ENCODE measurements at regions not wholly inside any gene's neighbourhood (a gene's known extent, or its start where the extent isn't known, plus 50 kb on each side); places are given as distances from the start of the nearest gene placed in this dataset.
"Not testable (repeated sequence)": the region's sequence is repeated elsewhere in the genome, so short reads cannot be mapped to it uniquely, and the experiment has no call there.

DNA sequence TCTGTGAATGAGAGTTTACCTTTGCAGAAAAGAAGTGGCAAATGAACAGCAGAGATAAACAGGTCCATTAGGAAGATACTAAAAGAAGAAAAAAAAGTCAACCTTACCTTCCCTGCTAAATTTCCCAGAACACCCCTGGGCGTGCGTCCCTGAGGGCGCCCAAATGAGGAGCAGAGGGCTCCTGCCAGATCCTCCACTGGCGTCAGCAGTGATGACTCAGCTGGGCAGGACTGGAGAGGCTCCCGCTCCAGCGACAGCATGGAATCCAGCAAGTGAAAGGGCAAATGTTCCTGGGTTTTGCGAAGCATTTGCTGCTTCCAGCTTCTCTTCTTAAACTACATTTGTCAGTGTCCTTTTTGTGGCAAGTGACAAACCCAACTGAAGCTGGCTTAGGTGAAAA lies 314.4 kb downstream of the ADGRD1 start:
- H3K36me3 Mint-ChIP-seq; H3K4me3 Mint-ChIP-seq; H3K27me3 Mint-ChIP-seq; H3K4me1 Mint-ChIP-seq (ENCODE audit: low read depth); DNase-seq; H3K9me3 Mint-ChIP-seq; POLR2A ChIA-PET; CTCF ChIA-PET; H3K27ac Mint-ChIP-seq: not testable (repeated sequence)
- intact Hi-C loops (cut with micrococcal nuclease), result loop anchor here (5.0 kb wide), 1 partner anchor 134 kb away; no protein-coding TSS in a partner anchor

DNA sequence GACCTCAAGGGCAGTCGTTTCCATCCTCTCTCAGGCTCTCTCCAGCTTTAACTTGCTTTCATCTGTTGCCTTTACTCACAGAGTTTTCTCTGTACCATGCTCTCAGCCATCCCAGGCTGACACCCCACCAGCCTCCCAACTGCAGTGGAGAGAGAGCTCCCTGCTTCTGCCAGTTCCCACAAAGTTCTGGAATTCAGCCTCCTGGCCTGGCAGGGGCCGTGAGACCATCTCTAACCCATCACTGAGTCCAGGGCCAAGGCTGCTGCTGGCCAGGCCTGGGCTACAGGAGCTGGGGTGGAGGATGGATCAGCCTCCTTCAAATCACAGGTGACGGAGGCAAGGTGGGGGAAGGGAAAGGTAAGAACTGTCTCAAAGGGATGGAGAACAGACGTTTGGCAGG lies 314.9 kb downstream of the ADGRD1 start:
- POLR2A ChIA-PET; H3K36me3 Mint-ChIP-seq; H3K4me1 Mint-ChIP-seq (ENCODE audit: low read depth); CTCF ChIA-PET; H3K4me3 Mint-ChIP-seq; H3K9me3 Mint-ChIP-seq; H3K27ac Mint-ChIP-seq; DNase-seq; H3K27me3 Mint-ChIP-seq: not testable (repeated sequence)
- intact Hi-C loops (cut with micrococcal nuclease), result loop anchor here (5.0 kb wide), 1 partner anchor 134 kb away; no protein-coding TSS in a partner anchor

DNA sequence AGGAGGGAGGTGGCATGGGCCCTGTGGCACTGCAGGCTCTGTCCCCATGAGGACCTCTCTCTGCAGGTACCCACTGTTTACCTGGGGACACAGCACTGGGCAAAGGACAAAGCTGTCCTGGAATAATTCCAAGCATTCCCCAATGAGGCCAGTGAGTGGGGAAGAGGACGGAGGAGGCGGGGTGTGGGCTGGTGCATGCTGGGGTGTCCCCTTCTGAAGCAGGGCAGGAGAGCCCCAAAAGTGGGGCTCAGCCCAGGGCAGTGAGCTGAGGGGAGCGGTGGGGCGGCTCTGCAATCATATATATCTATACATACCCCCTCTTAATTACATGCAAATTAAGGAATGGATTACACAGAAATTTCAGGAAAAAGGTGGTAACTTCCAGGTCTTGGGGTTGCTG lies 315.8 kb downstream of the ADGRD1 start:
- H3K27me3 Mint-ChIP-seq, result no peaks in the 10 kb centered on the region
- intact Hi-C loops (cut with micrococcal nuclease), result loop anchor here (5.0 kb wide), 1 partner anchor 133 kb away; no protein-coding TSS in a partner anchor
- no peaks in the 10 kb centered on the region for H3K9me3 Mint-ChIP-seq
- H3K4me3 Mint-ChIP-seq, result no peak overlapping the region
- no peaks in the 10 kb centered on the region for H3K36me3 Mint-ChIP-seq
- DNase-seq, result no peak
- no peaks in the 10 kb centered on the region for H3K4me1 Mint-ChIP-seq (ENCODE audit: low read depth)
- CTCF ChIA-PET, result no interaction called here
- POLR2A ChIA-PET, result no interaction called here
- no peak overlapping the region for H3K27ac Mint-ChIP-seq

DNA sequence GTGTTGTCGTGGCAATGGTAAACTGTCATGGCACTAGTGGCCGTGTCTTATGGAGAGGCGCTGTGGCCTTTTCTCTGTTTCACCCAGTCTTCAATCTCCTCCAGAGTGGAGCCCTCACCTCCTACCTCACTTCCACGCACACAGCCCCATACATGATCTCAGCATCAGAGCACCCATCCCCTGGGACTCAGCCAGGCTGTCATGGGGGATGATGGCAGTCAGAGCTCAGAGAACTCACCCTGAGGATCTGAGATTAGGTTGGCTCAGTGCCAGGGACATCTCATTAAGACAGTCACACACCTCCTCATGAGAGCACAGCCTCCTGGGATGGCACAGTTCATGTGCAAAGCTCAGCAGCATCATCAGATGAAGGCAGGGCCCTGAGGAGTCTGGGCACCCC lies 316.3 kb downstream of the ADGRD1 start:
- H3K27me3 Mint-ChIP-seq; H3K9me3 Mint-ChIP-seq; DNase-seq; H3K27ac Mint-ChIP-seq; H3K4me1 Mint-ChIP-seq (ENCODE audit: low read depth); H3K36me3 Mint-ChIP-seq; CTCF ChIA-PET; POLR2A ChIA-PET; H3K4me3 Mint-ChIP-seq: not testable (repeated sequence)
- intact Hi-C loops (cut with micrococcal nuclease), result loop anchor here (5.0 kb wide), 1 partner anchor 132 kb away; no protein-coding TSS in a partner anchor

DNA sequence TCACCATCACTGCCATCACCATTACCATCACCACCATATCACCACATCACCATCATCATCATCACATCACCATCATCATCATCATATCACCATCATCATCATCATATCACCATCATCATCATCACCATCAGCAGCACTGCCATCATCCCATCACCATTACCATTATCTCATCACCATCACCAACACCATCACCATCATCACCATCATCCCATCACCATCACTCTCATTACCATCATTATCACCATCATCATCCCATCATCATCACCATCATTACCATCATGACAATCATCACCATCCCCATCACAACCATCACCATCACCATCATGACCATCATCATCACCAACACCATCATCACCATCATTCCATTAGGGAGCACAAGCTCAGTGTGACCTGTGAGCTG lies 318.0 kb downstream of the ADGRD1 start:
- CTCF ChIA-PET, result no interaction called here
- no peaks in the 10 kb centered on the region for H3K9me3 Mint-ChIP-seq
- no peak for DNase-seq
- H3K27me3 Mint-ChIP-seq, result no peaks in the 10 kb centered on the region
- no peaks in the 10 kb centered on the region for H3K36me3 Mint-ChIP-seq
- POLR2A ChIA-PET, result no interaction called here
- H3K4me3 Mint-ChIP-seq, result no peak overlapping the region
- intact Hi-C loops (cut with micrococcal nuclease), result no loop called here
- H3K27ac Mint-ChIP-seq, result no peak overlapping the region
- no peaks in the 10 kb centered on the region for H3K4me1 Mint-ChIP-seq (ENCODE audit: low read depth)

DNA sequence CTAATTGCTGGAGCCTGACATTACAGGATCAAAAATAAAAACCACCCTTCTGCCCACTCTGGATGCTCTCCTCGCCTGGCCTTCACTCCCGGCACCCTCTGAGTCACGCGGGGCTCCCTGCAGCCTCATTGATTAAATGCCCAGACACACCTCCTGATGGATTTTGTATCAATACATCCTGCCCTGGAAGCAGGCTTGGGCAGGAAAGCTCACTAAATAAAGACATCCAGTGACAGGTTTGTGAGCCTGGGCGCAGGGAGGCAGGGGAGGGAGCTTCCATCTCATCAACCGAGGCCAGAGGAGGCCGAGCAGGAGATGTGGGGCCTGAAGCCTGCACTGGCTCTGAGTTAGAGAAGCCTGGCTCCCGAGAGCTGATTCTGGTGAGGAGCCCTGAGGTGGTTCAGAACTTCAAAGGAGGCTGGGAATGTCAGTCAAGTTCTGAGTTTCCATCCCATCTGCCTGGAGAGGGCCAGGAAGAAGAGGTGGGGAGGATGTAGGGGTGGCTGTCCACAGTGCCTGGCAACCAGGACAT lies 318.6 kb downstream of the ADGRD1 start:
- H3K9me3 Mint-ChIP-seq; H3K27ac Mint-ChIP-seq; POLR2A ChIA-PET; intact Hi-C loops (cut with micrococcal nuclease); H3K27me3 Mint-ChIP-seq; DNase-seq; H3K4me1 Mint-ChIP-seq (ENCODE audit: low read depth); H3K4me3 Mint-ChIP-seq; CTCF ChIA-PET; H3K36me3 Mint-ChIP-seq: not testable (repeated sequence)

DNA sequence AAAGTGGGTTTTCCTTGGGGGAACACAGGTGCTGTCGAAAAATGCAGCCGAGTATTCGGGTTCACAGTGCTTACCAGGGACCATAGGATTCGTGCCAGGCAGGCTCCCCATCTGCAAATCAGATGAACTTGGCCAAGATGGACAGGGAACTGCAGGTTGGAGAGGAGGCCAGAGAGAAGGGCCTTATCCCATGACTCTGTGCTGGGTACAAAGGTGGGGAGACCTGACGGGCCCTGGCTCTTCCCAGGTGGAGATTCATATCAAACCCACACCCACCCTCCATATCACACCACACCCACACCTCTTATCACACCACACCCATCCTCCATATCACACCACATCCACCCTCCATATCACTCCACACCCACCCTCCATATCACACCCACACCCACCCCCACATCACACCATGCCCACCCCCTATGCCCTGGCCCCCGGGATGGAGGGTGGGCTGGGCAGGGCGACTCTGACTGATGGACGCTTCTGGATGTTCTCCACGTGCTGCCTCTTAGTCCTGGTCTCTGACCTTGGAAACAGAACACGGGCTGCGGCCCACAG lies 319.7 kb downstream of the ADGRD1 start:
- H3K36me3 Mint-ChIP-seq, result no peaks in the 10 kb centered on the region
- no peaks in the 10 kb centered on the region for H3K27me3 Mint-ChIP-seq
- DNase-seq, result no peak
- H3K4me3 Mint-ChIP-seq, result no peak overlapping the region
- H3K4me1 Mint-ChIP-seq (ENCODE audit: low read depth), result no peaks in the 10 kb centered on the region
- intact Hi-C loops (cut with micrococcal nuclease), result no loop called here
- no peak overlapping the region for H3K27ac Mint-ChIP-seq
- ChIA-PET CTCF (no interaction called here), POLR2A (interaction anchor here (0.6 kb wide), 1 partner anchor 367 kb away, joined by 3 read pairs; no protein-coding TSS in a partner anchor)
- no peaks in the 10 kb centered on the region for H3K9me3 Mint-ChIP-seq

DNA sequence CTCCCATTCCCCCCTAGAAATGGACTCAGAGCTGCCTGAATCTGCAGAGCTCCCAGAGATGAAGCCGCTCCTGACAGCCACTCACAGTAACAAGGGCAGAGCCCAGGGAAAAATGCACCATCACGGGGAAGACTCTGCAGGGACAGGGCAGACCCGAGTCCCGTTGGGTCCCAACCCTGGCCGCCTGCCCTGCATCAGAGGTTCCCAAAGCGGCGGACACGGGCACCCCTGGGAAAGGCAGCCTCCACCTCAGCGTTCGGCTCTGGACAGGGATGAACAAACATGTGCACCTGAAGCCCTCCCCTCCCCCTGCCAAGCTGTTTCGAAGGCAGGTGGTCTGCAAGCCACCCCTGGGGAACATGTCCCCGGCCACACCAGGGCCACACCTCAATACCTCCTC lies 320.4 kb downstream of the ADGRD1 start:
- no peaks in the 10 kb centered on the region for H3K4me1 Mint-ChIP-seq (ENCODE audit: low read depth)
- H3K36me3 Mint-ChIP-seq, result no peaks in the 10 kb centered on the region
- intact Hi-C loops (cut with micrococcal nuclease), result no loop called here
- no peaks in the 10 kb centered on the region for H3K9me3 Mint-ChIP-seq
- no peak overlapping the region for H3K27ac Mint-ChIP-seq
- POLR2A ChIA-PET, result no interaction called here
- CTCF ChIA-PET, result no interaction called here
- H3K27me3 Mint-ChIP-seq, result no peaks in the 10 kb centered on the region
- no peak for DNase-seq
- no peak overlapping the region for H3K4me3 Mint-ChIP-seq

DNA sequence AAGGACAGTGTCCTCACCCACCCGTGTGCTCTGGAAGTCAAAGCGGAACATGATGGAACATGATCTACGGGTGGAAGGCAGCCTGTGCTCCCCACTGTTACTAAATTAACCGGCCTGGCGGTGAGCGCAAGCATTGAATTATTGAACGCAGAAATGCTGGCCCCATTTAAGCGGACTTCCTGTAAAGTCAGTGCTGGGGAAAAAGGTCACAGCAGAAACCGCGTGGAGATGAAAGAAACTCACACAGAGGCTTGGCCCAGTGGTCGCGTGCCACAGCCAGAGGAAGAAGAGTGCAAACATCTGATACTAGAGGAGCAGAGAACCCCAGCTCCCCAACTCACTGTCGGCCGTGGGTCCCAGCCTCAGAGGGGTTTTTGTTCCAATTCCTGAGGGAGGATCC lies 321.2 kb downstream of the ADGRD1 start:
- DNase-seq, result no peak
- ChIA-PET POLR2A (no interaction called here), CTCF (no interaction called here)
- Mint-ChIP-seq H3K4me3 (no peak overlapping the region), H3K27me3 (peaks cover 3% of the 10 kb centered on the region), H3K36me3 (no peaks in the 10 kb centered on the region), H3K27ac (no peak overlapping the region), H3K4me1 (ENCODE audit: low read depth) (no peaks in the 10 kb centered on the region), H3K9me3 (no peaks in the 10 kb centered on the region)
- intact Hi-C loops (cut with micrococcal nuclease), result no loop called here

DNA sequence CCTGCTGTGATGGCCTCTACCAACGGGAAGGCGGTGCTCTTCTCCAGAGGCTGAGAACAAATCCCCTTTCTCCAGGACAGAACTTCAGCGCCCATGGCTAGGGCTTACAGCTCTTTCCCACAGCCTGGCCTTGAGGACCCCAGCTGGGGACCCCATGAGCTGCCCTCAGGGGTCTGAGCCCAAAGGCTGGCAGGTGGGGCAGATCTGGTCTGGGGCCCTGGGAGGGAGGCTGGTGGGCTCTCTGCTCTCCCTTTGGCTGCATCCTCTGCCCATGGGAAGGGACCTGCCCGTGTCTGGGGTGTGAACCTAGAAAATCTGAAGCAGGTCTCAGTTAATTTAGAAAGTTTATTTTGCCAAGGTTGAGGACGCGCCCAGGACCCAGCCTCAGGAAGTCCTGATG lies 322.1 kb downstream of the ADGRD1 start:
- no peaks in the 10 kb centered on the region for H3K36me3 Mint-ChIP-seq
- POLR2A ChIA-PET, result no interaction called here
- no peaks in the 10 kb centered on the region for H3K4me1 Mint-ChIP-seq (ENCODE audit: low read depth)
- H3K27ac Mint-ChIP-seq, result no peak overlapping the region
- H3K9me3 Mint-ChIP-seq, result no peaks in the 10 kb centered on the region
- intact Hi-C loops (cut with micrococcal nuclease), result no loop called here
- DNase-seq, result no peak
- H3K27me3 Mint-ChIP-seq, result peaks cover 3% of the 10 kb centered on the region
- no peak overlapping the region for H3K4me3 Mint-ChIP-seq
- CTCF ChIA-PET, result no interaction called here

DNA sequence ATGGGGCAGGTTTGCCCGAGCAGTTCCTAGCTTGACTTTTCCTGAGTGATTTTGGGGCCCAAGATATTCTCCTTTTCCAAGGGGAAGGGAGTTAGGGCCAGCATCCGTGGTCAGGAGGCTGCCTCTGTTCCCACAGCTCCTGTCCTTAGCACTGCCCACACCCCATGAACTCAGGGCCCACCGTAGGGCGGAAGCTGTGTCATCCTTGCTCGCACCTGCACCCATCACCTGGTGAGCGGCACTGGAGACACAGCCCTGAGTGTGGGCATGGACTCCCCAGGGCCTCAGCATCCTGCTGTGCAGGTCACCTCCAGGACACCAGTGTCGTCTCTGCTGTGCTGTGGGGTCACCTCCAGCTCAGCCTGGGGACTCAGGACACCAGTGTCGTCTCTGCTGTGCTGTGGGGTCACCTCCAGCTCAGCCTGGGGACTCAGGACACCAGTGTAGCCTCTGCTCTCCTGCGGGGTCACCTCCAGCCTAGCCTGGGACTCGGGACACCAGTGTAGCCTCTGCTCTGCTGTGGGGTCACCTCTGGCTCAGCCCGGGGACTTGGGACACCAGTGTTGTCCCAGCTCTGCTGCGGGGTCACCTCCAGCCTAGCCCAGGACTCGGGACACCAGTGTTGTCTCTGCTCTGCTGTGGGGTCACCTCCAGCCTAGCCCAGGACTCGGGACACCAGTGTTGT lies 322.9 kb downstream of the ADGRD1 start:
- H3K36me3 Mint-ChIP-seq, result no peaks in the 10 kb centered on the region
- POLR2A ChIA-PET, result no interaction called here
- no peak overlapping the region for H3K27ac Mint-ChIP-seq

DNA sequence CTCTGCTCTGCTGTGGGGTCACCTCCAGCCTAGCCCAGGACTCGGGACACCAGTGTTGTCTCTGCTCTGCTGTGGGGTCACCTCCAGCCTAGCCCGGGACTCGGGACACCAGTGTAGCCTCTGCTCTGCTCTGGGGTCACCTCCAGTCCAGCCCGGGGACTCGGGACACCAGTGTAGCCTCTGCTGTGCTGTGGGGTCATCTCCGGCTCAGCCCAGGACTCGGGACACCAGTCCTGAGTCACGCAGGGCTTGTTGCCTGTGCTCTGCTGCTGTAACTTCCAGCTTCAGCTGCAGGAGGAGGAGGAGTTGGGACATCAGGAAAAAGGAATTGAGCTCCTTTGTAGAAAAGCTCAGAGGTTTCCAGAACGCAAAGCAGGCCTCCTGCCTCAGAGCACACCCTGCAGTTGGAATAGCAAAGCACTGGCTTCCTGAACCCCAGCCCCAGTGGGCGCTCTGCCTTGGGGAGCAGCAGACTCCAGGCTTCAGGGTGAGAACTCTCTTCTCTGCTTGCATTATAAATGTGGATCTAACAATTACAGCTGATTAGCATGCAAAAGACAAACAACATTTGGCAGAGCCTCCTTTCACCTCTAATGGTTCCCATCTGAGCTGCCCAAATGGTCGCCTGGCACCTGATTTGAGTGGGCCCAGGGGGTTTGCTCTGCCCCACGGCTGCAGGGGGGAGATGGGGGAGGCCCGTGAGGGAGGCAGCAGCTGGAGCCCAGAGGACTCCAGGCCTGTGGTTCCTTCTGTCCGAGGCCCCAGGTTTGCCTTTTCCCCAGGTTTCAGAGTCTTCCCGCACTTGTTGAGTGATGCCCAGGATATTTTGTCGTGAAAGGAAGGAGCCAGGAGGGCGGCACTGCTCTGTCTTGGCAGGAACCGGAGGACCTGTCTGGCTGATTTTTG lies 323.7 kb downstream of the ADGRD1 start:
- CTCF ChIA-PET; DNase-seq; H3K9me3 Mint-ChIP-seq; POLR2A ChIA-PET; H3K27ac Mint-ChIP-seq; H3K36me3 Mint-ChIP-seq; H3K4me1 Mint-ChIP-seq (ENCODE audit: low read depth); H3K27me3 Mint-ChIP-seq; H3K4me3 Mint-ChIP-seq; intact Hi-C loops (cut with micrococcal nuclease): not testable (repeated sequence)

More for the DNA sequence above, 322.9 kb downstream of the ADGRD1 start:
- intact Hi-C loops (cut with micrococcal nuclease), result no loop called here
- H3K4me1 Mint-ChIP-seq (ENCODE audit: low read depth), result no peaks in the 10 kb centered on the region
- no peak for DNase-seq
- H3K27me3 Mint-ChIP-seq, result peaks cover 3% of the 10 kb centered on the region
- H3K9me3 Mint-ChIP-seq, result no peaks in the 10 kb centered on the region
- H3K4me3 Mint-ChIP-seq, result no peak overlapping the region
- CTCF ChIA-PET, result no interaction called here
